ENCODE measurements at regions not wholly inside any gene's neighbourhood (a gene's known extent, or its start where the extent isn't known, plus 50 kb on each side); places are given as distances from the start of the nearest gene placed in this dataset.

DNA sequence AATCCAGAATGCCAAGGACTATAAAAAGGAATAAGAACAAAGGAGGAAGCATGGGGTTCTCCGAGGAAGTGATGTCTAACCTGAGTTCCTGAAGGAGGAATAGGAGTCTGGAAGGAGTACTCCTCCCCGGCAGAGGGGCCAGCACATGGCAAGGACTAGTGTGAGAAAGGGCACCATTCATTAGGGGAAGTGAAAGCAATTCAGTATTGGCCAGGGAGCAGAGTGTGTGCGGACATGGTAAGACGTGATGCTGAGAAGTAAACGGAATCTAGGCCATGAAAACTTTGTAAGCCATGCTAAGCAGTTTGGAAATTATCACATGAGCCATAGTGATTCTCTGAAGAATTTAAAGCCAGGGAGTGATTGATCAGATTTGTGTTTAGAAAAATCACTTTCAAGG, 218.9 kb upstream of the PRDM1 start:
- TF ChIP-seq KLF16 (tag by site-specific recombination; IDR thresholded peaks at IDR 0.05), result no peak
- no peak for TF ChIP-seq ZNF394 (tag by site-specific recombination; IDR thresholded peaks at IDR 0.05; ENCODE audit: borderline replicate concordance)
- no peak for TF ChIP-seq REPIN1 (tag by site-specific recombination; IDR thresholded peaks at IDR 0.05; ENCODE audit: low read depth)
- TF ChIP-seq YY1 (tag by site-specific recombination; IDR thresholded peaks at IDR 0.05), result no peak
- no peak for TF ChIP-seq ZXDB (tag by site-specific recombination; IDR thresholded peaks at IDR 0.05)
- TF ChIP-seq ZEB2 (tag by site-specific recombination; IDR thresholded peaks at IDR 0.05), result no peak
- TF ChIP-seq, protein P1, sequence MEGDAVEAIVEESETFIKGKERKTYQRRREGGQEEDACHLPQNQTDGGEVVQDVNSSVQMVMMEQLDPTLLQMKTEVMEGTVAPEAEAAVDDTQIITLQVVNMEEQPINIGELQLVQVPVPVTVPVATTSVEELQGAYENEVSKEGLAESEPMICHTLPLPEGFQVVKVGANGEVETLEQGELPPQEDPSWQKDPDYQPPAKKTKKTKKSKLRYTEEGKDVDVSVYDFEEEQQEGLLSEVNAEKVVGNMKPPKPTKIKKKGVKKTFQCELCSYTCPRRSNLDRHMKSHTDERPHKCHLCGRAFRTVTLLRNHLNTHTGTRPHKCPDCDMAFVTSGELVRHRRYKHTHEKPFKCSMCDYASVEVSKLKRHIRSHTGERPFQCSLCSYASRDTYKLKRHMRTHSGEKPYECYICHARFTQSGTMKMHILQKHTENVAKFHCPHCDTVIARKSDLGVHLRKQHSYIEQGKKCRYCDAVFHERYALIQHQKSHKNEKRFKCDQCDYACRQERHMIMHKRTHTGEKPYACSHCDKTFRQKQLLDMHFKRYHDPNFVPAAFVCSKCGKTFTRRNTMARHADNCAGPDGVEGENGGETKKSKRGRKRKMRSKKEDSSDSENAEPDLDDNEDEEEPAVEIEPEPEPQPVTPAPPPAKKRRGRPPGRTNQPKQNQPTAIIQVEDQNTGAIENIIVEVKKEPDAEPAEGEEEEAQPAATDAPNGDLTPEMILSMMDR (tag by site-specific recombination; IDR thresholded peaks at IDR 0.05), result no peak
- no peak for TF ChIP-seq ZNF629 (tag by site-specific recombination; IDR thresholded peaks at IDR 0.05)
- no peak for TF ChIP-seq ZFP3 (tag by site-specific recombination; IDR thresholded peaks at IDR 0.05; ENCODE audit: low read depth)
- no peak for TF ChIP-seq SALL2 (tag by site-specific recombination; IDR thresholded peaks at IDR 0.05; ENCODE audit: borderline replicate concordance)
- no peak for TF ChIP-seq ZNF121 (tag by site-specific recombination; IDR thresholded peaks at IDR 0.05)
- TF ChIP-seq, protein P2, sequence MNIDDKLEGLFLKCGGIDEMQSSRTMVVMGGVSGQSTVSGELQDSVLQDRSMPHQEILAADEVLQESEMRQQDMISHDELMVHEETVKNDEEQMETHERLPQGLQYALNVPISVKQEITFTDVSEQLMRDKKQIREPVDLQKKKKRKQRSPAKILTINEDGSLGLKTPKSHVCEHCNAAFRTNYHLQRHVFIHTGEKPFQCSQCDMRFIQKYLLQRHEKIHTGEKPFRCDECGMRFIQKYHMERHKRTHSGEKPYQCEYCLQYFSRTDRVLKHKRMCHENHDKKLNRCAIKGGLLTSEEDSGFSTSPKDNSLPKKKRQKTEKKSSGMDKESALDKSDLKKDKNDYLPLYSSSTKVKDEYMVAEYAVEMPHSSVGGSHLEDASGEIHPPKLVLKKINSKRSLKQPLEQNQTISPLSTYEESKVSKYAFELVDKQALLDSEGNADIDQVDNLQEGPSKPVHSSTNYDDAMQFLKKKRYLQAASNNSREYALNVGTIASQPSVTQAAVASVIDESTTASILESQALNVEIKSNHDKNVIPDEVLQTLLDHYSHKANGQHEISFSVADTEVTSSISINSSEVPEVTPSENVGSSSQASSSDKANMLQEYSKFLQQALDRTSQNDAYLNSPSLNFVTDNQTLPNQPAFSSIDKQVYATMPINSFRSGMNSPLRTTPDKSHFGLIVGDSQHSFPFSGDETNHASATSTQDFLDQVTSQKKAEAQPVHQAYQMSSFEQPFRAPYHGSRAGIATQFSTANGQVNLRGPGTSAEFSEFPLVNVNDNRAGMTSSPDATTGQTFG (tag by site-specific recombination; IDR thresholded peaks at IDR 0.05; ENCODE audit: borderline replicate concordance), result no peak
- TF ChIP-seq, protein P3, sequence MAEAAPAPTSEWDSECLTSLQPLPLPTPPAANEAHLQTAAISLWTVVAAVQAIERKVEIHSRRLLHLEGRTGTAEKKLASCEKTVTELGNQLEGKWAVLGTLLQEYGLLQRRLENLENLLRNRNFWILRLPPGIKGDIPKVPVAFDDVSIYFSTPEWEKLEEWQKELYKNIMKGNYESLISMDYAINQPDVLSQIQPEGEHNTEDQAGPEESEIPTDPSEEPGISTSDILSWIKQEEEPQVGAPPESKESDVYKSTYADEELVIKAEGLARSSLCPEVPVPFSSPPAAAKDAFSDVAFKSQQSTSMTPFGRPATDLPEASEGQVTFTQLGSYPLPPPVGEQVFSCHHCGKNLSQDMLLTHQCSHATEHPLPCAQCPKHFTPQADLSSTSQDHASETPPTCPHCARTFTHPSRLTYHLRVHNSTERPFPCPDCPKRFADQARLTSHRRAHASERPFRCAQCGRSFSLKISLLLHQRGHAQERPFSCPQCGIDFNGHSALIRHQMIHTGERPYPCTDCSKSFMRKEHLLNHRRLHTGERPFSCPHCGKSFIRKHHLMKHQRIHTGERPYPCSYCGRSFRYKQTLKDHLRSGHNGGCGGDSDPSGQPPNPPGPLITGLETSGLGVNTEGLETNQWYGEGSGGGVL (tag by site-specific recombination; IDR thresholded peaks at IDR 0.05), result no peak
- TF ChIP-seq ZBTB7A (tag by site-specific recombination; IDR thresholded peaks at IDR 0.05; ENCODE audit: low read depth), result no peak
